Muscle layer of duodenum (tissue), 2 donors: ENCODE measurements at regions not wholly inside any gene's neighbourhood (a gene's known extent, or its start where the extent isn't known, plus 50 kb on each side); places are given as distances from the start of the nearest gene placed in this dataset.

ENCODE experiments used
- H3K27ac ChIP-seq: one replicate; pipeline ENCODE4 v1.7.0; 2013; ENCODE audit warnings: mild to moderate bottlenecking, low read length
- H3K27me3 ChIP-seq: one replicate; pipeline ENCODE4 v1.7.0; 2013; ENCODE audit warnings: low read depth, mild to moderate bottlenecking, control low read depth, low read length
- H3K36me3 ChIP-seq, 2 donors: one replicate each; pipeline ENCODE4 v1.7.0; 2013; ENCODE audit warnings: low read length in 2 of 2, control low read depth in 1 of 2, mild to moderate bottlenecking in 1 of 2; ENCODE audit not compliant: insufficient read depth in 2 of 2, control insufficient read depth in 1 of 2
- H3K4me1 ChIP-seq, 2 donors: one replicate each; pipeline ENCODE4 v1.7.0; 2013; ENCODE audit warnings: low read length in 2 of 2, mild to moderate bottlenecking in 2 of 2, control low read depth in 1 of 2, moderate library complexity in 1 of 2; ENCODE audit not compliant: insufficient read depth in 2 of 2, control insufficient read depth in 1 of 2
- H3K4me3 ChIP-seq, 2 donors: one replicate each; pipeline ENCODE4 v1.7.0; 2013; ENCODE audit warnings: low read length in 2 of 2, low read depth in 1 of 2, mild to moderate bottlenecking in 1 of 2
- H3K9me3 ChIP-seq, 2 donors: one replicate each; pipeline ENCODE4 v1.7.0; 2013; ENCODE audit warnings: low read length in 2 of 2, control low read depth in 1 of 2, mild to moderate bottlenecking in 1 of 2; ENCODE audit not compliant: control insufficient read depth in 1 of 2
- donor health status: healthy.

DNA sequence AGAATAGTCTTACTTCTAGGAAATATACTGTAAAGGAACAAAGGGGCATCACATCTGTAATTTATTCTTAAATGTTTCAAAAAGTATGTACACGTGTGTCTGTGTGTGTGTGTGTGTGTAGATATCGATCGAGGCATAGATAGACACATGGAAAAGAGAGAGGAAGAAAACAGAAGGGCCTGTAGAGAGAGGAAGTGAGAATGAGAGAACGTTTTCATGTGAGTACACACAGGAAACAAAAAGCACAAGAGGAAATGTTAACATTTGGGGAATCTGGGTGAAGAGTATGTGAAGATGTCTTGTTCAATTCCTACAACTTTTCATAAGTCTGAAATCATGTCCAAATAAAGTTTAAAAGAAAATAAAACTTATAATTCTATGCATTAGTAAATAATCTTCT lies 286.5 kb upstream of the SORCS1 start:
- Histone ChIP-seq H3K36me3 (no peaks in the 10 kb centered on the region), H3K4me3 (no peak overlapping the region), H3K27me3 (no peaks in the 10 kb centered on the region), H3K9me3 (no peaks in the 10 kb centered on the region), H3K27ac (no peak overlapping the region), H3K4me1 (no peaks in the 10 kb centered on the region)

- Histone ChIP-seq H3K4me1 (no peaks in the 10 kb centered on the region), H3K9me3 (no peaks in the 10 kb centered on the region), H3K27me3 (no peaks in the 10 kb centered on the region), H3K4me3 (no peak overlapping the region), H3K36me3 (no peaks in the 10 kb centered on the region), H3K27ac (no peak overlapping the region)
These were observed 285.6 kb upstream of the SORCS1 start for GRCh38 chr10:107450056-107450455.

DNA sequence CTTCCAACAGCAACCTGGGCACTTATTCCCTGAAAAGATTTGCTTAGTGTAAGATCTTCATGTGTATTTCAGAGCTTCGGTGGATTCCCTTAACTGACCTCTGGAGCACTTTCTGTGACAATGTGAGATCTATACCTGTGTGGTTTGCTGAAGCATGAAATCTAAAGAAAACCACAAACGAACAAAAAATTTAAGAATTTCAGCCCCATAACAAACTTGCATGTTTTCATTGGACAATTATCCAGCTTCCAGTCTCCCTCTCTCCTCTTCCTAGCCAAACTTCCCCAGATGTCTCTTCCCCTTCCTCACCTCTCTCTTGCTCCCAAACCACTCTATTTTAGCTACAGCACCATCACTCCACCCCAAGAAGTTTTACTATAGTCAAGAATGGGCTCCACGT lies 279.9 kb upstream of the SORCS1 start:
- Histone ChIP-seq H3K27ac (no peak overlapping the region), H3K4me1 (no peaks in the 10 kb centered on the region), H3K4me3 (no peak overlapping the region), H3K9me3 (no peaks in the 10 kb centered on the region), H3K27me3 (no peaks in the 10 kb centered on the region), H3K36me3 (no peaks in the 10 kb centered on the region)

- no peaks in the 10 kb centered on the region for H3K36me3 ChIP-seq
- H3K4me3 ChIP-seq: no peak overlapping the region
- no peaks in the 10 kb centered on the region for H3K4me1 ChIP-seq
- no peaks in the 10 kb centered on the region for H3K27me3 ChIP-seq
- H3K9me3 ChIP-seq: no peaks in the 10 kb centered on the region
- H3K27ac ChIP-seq: no peak overlapping the region
These were observed 279.3 kb upstream of the SORCS1 start for GRCh38 chr10:107443813-107444212.

DNA sequence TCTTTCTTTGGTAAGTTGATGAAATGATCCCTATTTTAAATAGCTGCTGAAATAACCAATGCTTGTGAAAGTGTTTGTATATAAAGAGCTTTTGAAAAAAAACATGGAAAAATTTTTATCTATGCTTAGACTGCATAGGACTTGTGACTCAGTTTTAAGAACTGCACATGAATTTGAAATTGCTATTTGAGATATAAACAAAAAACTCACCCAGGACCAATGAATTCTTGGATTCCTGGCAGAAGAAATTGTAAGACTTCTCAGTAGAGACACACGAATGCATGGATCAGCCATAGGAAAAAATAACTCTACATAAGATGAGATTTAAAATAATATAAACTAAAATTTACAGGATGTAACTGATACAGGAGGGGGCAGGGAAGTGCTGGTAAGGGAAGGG lies 278.8 kb upstream of the SORCS1 start:
- Histone ChIP-seq H3K27ac (no peak overlapping the region), H3K36me3 (no peaks in the 10 kb centered on the region), H3K9me3 (no peaks in the 10 kb centered on the region), H3K4me3 (no peak overlapping the region), H3K27me3 (no peaks in the 10 kb centered on the region), H3K4me1 (no peaks in the 10 kb centered on the region)

- Histone ChIP-seq H3K9me3 (no peaks in the 10 kb centered on the region), H3K36me3 (no peaks in the 10 kb centered on the region), H3K4me3 (no peak overlapping the region), H3K27me3 (no peaks in the 10 kb centered on the region), H3K27ac (no peak overlapping the region), H3K4me1 (no peaks in the 10 kb centered on the region)
These were observed 277.6 kb upstream of the SORCS1 start for GRCh38 chr10:107442035-107442505.

GRCh38 chr10:107440741-107441140 lies 276.2 kb upstream of the SORCS1 start:
- H3K4me3 ChIP-seq: no peak overlapping the region
- H3K4me1 ChIP-seq: no peaks in the 10 kb centered on the region
- H3K9me3 ChIP-seq: no peaks in the 10 kb centered on the region
- H3K36me3 ChIP-seq: no peaks in the 10 kb centered on the region
- H3K27ac ChIP-seq: no peak overlapping the region
- no peaks in the 10 kb centered on the region for H3K27me3 ChIP-seq

DNA sequence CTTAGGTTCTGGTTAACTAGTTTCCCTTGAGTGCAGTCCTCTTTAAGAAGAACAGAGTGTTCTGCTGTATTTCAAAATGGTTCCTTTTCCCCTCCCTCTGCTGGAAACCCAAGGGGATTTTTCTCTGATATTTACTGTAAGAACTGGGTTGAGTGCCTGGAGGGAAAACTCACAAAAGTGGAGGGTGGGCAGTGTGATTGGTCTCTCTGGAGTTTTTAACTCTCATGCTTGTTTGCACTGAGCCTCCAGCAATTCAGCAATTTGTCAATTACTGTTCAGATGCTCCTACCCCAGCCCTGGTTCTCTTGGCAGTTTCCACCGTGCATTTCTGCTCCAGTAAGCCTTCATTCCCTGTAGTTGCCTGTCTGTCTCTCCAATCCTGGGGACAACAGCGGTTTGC lies 273.4 kb upstream of the SORCS1 start:
- H3K4me1 ChIP-seq: no peaks in the 10 kb centered on the region
- H3K4me3 ChIP-seq: no peak overlapping the region
- H3K27ac ChIP-seq: no peak overlapping the region
- H3K9me3 ChIP-seq: no peaks in the 10 kb centered on the region
- no peaks in the 10 kb centered on the region for H3K27me3 ChIP-seq
- no peaks in the 10 kb centered on the region for H3K36me3 ChIP-seq

- Histone ChIP-seq H3K36me3 (no peaks in the 10 kb centered on the region), H3K27ac (no peak overlapping the region), H3K27me3 (no peaks in the 10 kb centered on the region), H3K9me3 (no peaks in the 10 kb centered on the region), H3K4me1 (no peaks in the 10 kb centered on the region), H3K4me3 (no peak overlapping the region)
These were observed 272.1 kb upstream of the SORCS1 start for GRCh38 chr10:107436568-107436967.

GRCh38 chr10:107434854-107435253 lies 270.3 kb upstream of the SORCS1 start:
- Histone ChIP-seq H3K9me3 (no peaks in the 10 kb centered on the region), H3K27ac (no peak overlapping the region), H3K4me1 (no peaks in the 10 kb centered on the region), H3K4me3 (no peak overlapping the region), H3K36me3 (no peaks in the 10 kb centered on the region), H3K27me3 (no peaks in the 10 kb centered on the region)

DNA sequence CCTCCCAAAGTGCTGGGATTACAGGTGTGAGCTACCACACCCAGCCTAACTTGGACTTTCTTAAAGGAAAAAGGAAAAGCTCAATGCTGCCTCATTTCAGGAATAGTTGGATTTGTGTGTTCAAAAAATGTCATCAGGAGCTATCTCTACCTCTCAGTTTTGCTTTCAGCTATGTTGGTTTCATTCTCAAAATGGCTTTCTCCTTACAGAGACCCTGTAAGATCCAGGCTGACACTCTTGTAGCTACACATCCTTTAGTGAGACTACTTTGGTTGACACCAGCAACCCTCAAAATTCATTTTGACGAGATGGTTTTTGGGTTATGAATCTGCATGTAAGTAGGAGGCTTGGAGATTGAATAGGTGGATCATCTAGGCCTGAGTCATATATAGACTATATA lies 269.7 kb upstream of the SORCS1 start:
- Histone ChIP-seq H3K4me3 (no peak overlapping the region), H3K9me3 (no peaks in the 10 kb centered on the region), H3K27me3 (no peaks in the 10 kb centered on the region), H3K27ac (no peak overlapping the region), H3K36me3 (no peaks in the 10 kb centered on the region), H3K4me1 (no peaks in the 10 kb centered on the region)

DNA sequence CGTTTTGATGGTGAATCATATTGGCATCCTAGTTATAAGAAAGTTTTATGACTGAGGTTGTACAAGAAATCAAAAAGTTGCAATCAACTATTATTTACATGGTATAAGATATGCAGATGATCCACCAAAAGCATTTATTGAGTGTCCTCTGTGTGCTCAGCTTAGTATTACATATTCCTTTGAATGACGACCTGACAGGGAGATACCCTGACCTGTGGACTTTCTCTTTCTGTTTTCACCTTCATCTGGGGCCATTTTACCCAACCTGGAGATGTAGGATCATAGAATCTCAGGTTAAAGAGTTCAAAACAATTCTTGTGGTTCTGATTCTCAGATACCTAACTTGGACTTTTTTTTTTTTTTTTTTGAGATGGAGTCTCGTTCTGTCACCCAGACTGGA lies 269.1 kb upstream of the SORCS1 start:
- no peaks in the 10 kb centered on the region for H3K9me3 ChIP-seq

More for the DNA sequence above, 269.1 kb upstream of the SORCS1 start:
- Histone ChIP-seq H3K4me3 (no peak overlapping the region), H3K27me3 (no peaks in the 10 kb centered on the region), H3K36me3 (no peaks in the 10 kb centered on the region), H3K27ac (no peak overlapping the region), H3K4me1 (no peaks in the 10 kb centered on the region)
